Calu3 (cell line): ENCODE measurements at regions not wholly inside any gene's neighbourhood (a gene's known extent, or its start where the extent isn't known, plus 50 kb on each side); places are given as distances from the start of the nearest gene placed in this dataset.
A peak's percentile ranks its signal among the peaks of the same experiment; 100 is the strongest.

Experiments used
- BruUV-seq: library from RNA; stranded (reverse); fragments of 400-500 nt; replicated peaks from 2 replicates; lab custom pipeline; 2021; lab: Mats Ljungman, UMichigan
- CTCF ChIA-PET: fragments of 300-600 bp; sonication (Branson Sonifier 250); formaldehyde crosslinking; loops from one replicate; lab custom pipeline; 2022; ENCODE audit warnings: antibody characterized with exemption; lab: Charles Lee
- DNase-seq: peaks from one replicate; pipeline ENCODE4 v3.0.0; 2022
- H3K27ac Mint-ChIP-seq: one replicate; pipeline ENCODE4 v1.8.0; 2022; ENCODE audit warnings: mixed read lengths; ENCODE audit not compliant: unreplicated experiment
- H3K27me3 Mint-ChIP-seq: one replicate; pipeline ENCODE4 v1.8.0; 2022; ENCODE audit warnings: mixed read lengths; ENCODE audit not compliant: unreplicated experiment
- H3K36me3 Mint-ChIP-seq: one replicate; pipeline ENCODE4 v1.8.0; 2022; ENCODE audit warnings: mild to moderate bottlenecking, moderate library complexity, mixed read lengths; ENCODE audit not compliant: insufficient read depth, unreplicated experiment
- H3K4me1 Mint-ChIP-seq: one replicate; pipeline ENCODE4 v1.8.0; 2022; ENCODE audit warnings: mild to moderate bottlenecking, low read depth, mixed read lengths; ENCODE audit not compliant: unreplicated experiment
- H3K4me3 Mint-ChIP-seq: one replicate; pipeline ENCODE4 v1.8.0; 2022; ENCODE audit warnings: mild to moderate bottlenecking, low read depth, moderate library complexity, mixed read lengths; ENCODE audit not compliant: unreplicated experiment
- H3K9me3 Mint-ChIP-seq: one replicate; pipeline ENCODE4 v1.8.0; 2022; ENCODE audit warnings: low read depth, mixed read lengths; ENCODE audit not compliant: unreplicated experiment
- intact Hi-C: fragments of 100-400 bp; cut with micrococcal nuclease; formaldehyde crosslinking; loops from one replicate; pipeline ENCODE4 v1.10.0; 2022; ENCODE audit not compliant: unreplicated experiment
- TF ChIP-seq, protein P1 (sequence below): fragments of 200-600 bp; IDR thresholded peaks from one replicate; pipeline ENCODE4 v1.8.0; 2022; ENCODE audit warnings: antibody characterized with exemption; ENCODE audit not compliant: unreplicated experiment

- no peaks in the 10 kb centered on the region for H3K27me3 Mint-ChIP-seq
- TF ChIP-seq, protein P1, sequence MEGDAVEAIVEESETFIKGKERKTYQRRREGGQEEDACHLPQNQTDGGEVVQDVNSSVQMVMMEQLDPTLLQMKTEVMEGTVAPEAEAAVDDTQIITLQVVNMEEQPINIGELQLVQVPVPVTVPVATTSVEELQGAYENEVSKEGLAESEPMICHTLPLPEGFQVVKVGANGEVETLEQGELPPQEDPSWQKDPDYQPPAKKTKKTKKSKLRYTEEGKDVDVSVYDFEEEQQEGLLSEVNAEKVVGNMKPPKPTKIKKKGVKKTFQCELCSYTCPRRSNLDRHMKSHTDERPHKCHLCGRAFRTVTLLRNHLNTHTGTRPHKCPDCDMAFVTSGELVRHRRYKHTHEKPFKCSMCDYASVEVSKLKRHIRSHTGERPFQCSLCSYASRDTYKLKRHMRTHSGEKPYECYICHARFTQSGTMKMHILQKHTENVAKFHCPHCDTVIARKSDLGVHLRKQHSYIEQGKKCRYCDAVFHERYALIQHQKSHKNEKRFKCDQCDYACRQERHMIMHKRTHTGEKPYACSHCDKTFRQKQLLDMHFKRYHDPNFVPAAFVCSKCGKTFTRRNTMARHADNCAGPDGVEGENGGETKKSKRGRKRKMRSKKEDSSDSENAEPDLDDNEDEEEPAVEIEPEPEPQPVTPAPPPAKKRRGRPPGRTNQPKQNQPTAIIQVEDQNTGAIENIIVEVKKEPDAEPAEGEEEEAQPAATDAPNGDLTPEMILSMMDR: no peak
- BruUV-seq: no TSS peak
- peaks cover 23% of the 10 kb centered on the region for H3K4me1 Mint-ChIP-seq
- no peak overlapping the region for H3K4me3 Mint-ChIP-seq
- DNase-seq: no peak
- intact Hi-C loops: no loop called here
- H3K9me3 Mint-ChIP-seq: peaks cover 9% of the 10 kb centered on the region
- no peaks in the 10 kb centered on the region for H3K36me3 Mint-ChIP-seq
- CTCF ChIA-PET: no interaction called here
- no peak overlapping the region for H3K27ac Mint-ChIP-seq
Measured at GRCh38 chr6:25150863-25151262, 128.3 kb upstream of the CARMIL1 start.

DNA sequence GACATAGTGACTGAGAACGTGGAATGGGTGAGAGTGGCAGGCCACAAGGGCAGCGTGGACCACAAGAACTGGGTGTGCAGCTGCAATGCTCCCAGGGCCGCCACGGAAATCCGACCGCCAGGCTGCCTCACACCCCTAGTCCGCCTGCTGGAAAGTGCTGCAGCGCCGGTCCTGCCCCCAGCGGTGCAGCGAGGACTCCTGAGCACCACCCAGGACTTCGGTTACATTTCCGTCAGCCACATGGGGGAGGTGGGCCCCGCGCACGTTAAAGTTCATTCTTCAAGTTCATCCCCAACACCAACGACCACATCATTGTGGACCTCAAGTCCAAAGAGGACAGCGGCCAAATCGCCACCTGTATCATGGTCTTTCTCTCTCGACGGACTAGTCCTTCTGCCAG, 126.1 kb upstream of the CARMIL1 start:
- no peaks in the 10 kb centered on the region for H3K36me3 Mint-ChIP-seq
- TF ChIP-seq, protein P1: no peak
- no peak overlapping the region for H3K27ac Mint-ChIP-seq
- H3K27me3 Mint-ChIP-seq: no peaks in the 10 kb centered on the region
- no peak for DNase-seq
- no peak overlapping the region for H3K4me3 Mint-ChIP-seq
- peaks cover 8% of the 10 kb centered on the region for H3K9me3 Mint-ChIP-seq
- no TSS peak for BruUV-seq
- intact Hi-C loops: no loop called here
- CTCF ChIA-PET: no interaction called here
- peaks cover 23% of the 10 kb centered on the region for H3K4me1 Mint-ChIP-seq

DNA sequence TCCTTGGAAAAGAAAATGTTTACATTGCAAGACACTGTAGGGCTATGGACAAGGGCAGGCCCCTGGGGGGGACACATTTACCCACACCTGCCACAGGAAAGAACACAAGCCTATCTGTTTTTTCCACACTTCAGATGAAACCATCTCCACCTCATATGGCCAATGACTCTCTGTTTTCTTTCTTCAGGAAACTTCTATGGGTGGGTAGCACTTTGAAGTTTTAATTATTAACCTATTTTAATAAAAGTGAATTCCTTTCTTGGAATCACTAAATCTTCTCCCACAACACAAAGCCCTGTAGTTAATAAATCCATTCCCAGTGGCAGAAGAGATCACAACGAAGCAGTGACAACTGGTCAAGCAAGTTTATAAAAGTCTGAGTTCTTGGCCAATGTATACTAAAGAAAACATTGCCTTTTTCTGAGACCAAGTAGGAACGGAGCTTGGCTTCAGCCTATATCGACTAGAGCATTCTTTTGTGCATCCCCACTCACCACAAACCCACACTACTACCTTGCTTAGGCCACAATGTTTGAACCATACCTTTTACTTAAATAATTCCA, 125.1 kb upstream of the CARMIL1 start:
- Mint-ChIP-seq H3K27me3 (no peaks in the 10 kb centered on the region), H3K36me3 (no peaks in the 10 kb centered on the region), H3K4me1 (peaks cover 23% of the 10 kb centered on the region), H3K27ac (peak overlapping the region; percentile 23), H3K9me3 (peaks cover 5% of the 10 kb centered on the region), H3K4me3 (no peak overlapping the region)
- DNase-seq: peak; percentile 44
- BruUV-seq: no TSS peak
- intact Hi-C loops: loop anchor here (1.0 kb wide), 1 partner anchor 20 kb away; no protein-coding TSS in a partner anchor
- TF ChIP-seq, protein P1: no peak
- CTCF ChIA-PET: interaction anchor here (0.6 kb wide), 1 partner anchor 26 kb away, joined by 3 read pairs; no protein-coding TSS in a partner anchor

DNA sequence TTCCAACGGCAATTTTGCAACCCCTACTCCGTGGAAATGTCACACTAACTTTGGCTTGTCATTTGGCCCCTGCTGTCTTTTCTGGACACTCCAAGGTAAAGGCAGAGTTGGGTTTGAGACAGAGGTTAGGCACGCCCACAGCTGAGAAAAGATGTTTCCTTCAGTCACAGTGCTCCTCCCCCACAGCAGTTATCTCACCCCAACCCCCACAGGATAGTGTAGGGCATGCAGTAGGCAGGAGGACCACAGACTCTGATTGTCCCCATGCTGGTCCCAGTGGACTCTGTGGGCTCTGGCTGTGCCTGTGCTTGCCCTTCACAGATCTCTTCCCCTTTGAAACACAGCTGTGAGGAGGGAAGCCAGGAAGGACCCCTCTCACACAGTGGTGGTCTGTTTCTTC, 124.0 kb upstream of the CARMIL1 start:
- CTCF ChIA-PET: no interaction called here
- Mint-ChIP-seq H3K27me3 (peaks cover 6% of the 10 kb centered on the region), H3K4me1 (peaks cover 23% of the 10 kb centered on the region), H3K4me3 (no peak overlapping the region), H3K27ac (no peak overlapping the region), H3K9me3 (peaks cover 7% of the 10 kb centered on the region), H3K36me3 (no peaks in the 10 kb centered on the region)
- TF ChIP-seq, protein P1: no peak
- intact Hi-C loops: no loop called here
- DNase-seq: no peak
- no TSS peak for BruUV-seq
